ENCODE measurements at regions not wholly inside any gene's neighbourhood (a gene's known extent, or its start where the extent isn't known, plus 50 kb on each side); places are given as distances from the start of the nearest gene placed in this dataset.

GRCh38 chr4:34372815-34373214, 1871.5 kb downstream of the ARAP2 start:
- H3K36me3 Mint-ChIP-seq (ENCODE audit: insufficient read depth in 1 of 3, low read depth in 3 of 3): no peaks in the 10 kb centered on the region
- no peak overlapping the region for H3K9ac ChIP-seq (ENCODE audit: extremely low read depth, insufficient read length, low read length)
- H3K27ac Mint-ChIP-seq: no peak overlapping the region
- no peak overlapping the region for H2BK15ac ChIP-seq (ENCODE audit: low read depth, low read length)
- no peak overlapping the region for H2BK120ac ChIP-seq (ENCODE audit: low read depth, low read length, poor library complexity, severe bottlenecking)
- H3K27me3 ChIP-seq (ENCODE audit: insufficient read depth, low read length): no peaks in the 10 kb centered on the region
- no peaks in the 10 kb centered on the region for H4K20me1 ChIP-seq (ENCODE audit: control insufficient read depth, insufficient read depth, insufficient read length)
- no peak overlapping the region for H4K8ac ChIP-seq (replicated peaks; ENCODE audit: insufficient read length, low read depth, low read length)
- no peaks in the 10 kb centered on the region for H3K27me3 Mint-ChIP-seq (ENCODE audit: low read depth)
- H4K91ac ChIP-seq (ENCODE audit: insufficient read length, low read depth, low read length): no peak overlapping the region
- H3K9me3 Mint-ChIP-seq: no peaks in the 10 kb centered on the region; a peak in 1 of 5 replicates
- no peaks in the 10 kb centered on the region for H3K79me1 ChIP-seq (ENCODE audit: insufficient read depth, low read depth, low read length, poor library complexity, severe bottlenecking)
- H2BK12ac ChIP-seq (ENCODE audit: insufficient read length, low read depth, low read length): no peak overlapping the region
- H3K14ac ChIP-seq (ENCODE audit: insufficient read depth, low read length): no peak overlapping the region
- H3K23me2 ChIP-seq (ENCODE audit: insufficient read length, low read depth, low read length, poor library complexity, severe bottlenecking): no peaks in the 10 kb centered on the region
- H3K4me3 Mint-ChIP-seq: no peak overlapping the region
- H2BK20ac ChIP-seq (ENCODE audit: low read depth, low read length, poor library complexity, severe bottlenecking): no peak overlapping the region
- no peak overlapping the region for H3T11ph ChIP-seq (ENCODE audit: low read length)
- H3K23ac ChIP-seq (ENCODE audit: insufficient read length, low read depth, low read length): no peak overlapping the region
- H2BK5ac ChIP-seq (ENCODE audit: insufficient read length, low read length): no peak overlapping the region
- no peak overlapping the region for H3K4ac ChIP-seq (ENCODE audit: low read depth, low read length)
- H2AFZ ChIP-seq (ENCODE audit: low read length): no peak overlapping the region
- no peaks in the 10 kb centered on the region for H3K4me1 ChIP-seq (ENCODE audit: insufficient read depth, low read length)
- DNase-seq: no peak
- no peak for TF ChIP-seq CTCF (conservative IDR thresholded peaks at IDR 0.05)
- no peak overlapping the region for H4K5ac ChIP-seq (ENCODE audit: insufficient read length, low read depth, low read length)
- no peak overlapping the region for H3K27ac ChIP-seq (ENCODE audit: insufficient read length, low read depth, low read length)
- no peak overlapping the region for H3K18ac ChIP-seq (ENCODE audit: insufficient read length, low read depth, low read length)
- no peak overlapping the region for H2AK5ac ChIP-seq (ENCODE audit: insufficient read length, low read length)
- H3K79me2 ChIP-seq (ENCODE audit: insufficient read depth, low read length): no peaks in the 10 kb centered on the region
- H3K4me2 ChIP-seq (ENCODE audit: insufficient read depth, insufficient read length, low read length): no peak overlapping the region
- WGBS (ENCODE audit: extremely low coverage, insufficient read length, low lambda C conversion rate): no CpG with 5 or more reads among the region's 2 CpGs
- no peak overlapping the region for H3K56ac ChIP-seq (ENCODE audit: insufficient read length, low read depth, low read length)
- no peaks in the 10 kb centered on the region for H3K9me3 ChIP-seq (ENCODE audit: control insufficient read depth, low read depth, low read length)
- H3K4me1 Mint-ChIP-seq: no peaks in the 10 kb centered on the region

All from H9 (cell line).